WTC11 (cell line): ENCODE measurements at regions not wholly inside any gene's neighbourhood (a gene's known extent, or its start where the extent isn't known, plus 50 kb on each side); places are given as distances from the start of the nearest gene placed in this dataset.

Source experiments
- ATF3 ChIP-seq: sonication (generic); formaldehyde crosslinking; conservative IDR thresholded peaks from 2 replicates; pipeline ENCODE4 v1.8.1; 2022; ENCODE audit warnings: mild to moderate bottlenecking, missing genetic modification reagents
- CREB1 ChIP-seq: sonication (generic); formaldehyde crosslinking; IDR thresholded peaks from 2 replicates; pipeline ENCODE4 v1.8.0; 2023; ENCODE audit warnings: mild to moderate bottlenecking, missing genetic modification reagents
- ELF4 ChIP-seq: sonication (generic); formaldehyde crosslinking; IDR thresholded peaks from 2 replicates; pipeline ENCODE4 v1.8.1; 2022; ENCODE audit warnings: low read depth, mild to moderate bottlenecking, moderate library complexity, missing genetic modification reagents
- MLX ChIP-seq: sonication (generic); formaldehyde crosslinking; IDR thresholded peaks from 2 replicates; pipeline ENCODE4 v1.8.1; 2023; ENCODE audit warnings: mild to moderate bottlenecking, missing genetic modification reagents, moderate library complexity
- MXD4 ChIP-seq: fragments of 250-450 bp; sonication (Bioruptor Pico); IDR thresholded peaks from 2 replicates; pipeline ENCODE4 v1.8.0; 2021; ENCODE audit warnings: mild to moderate bottlenecking, moderate library complexity, borderline replicate concordance
- MYBL2 ChIP-seq: sonication (generic); formaldehyde crosslinking; IDR thresholded peaks from 2 replicates; pipeline ENCODE4 v1.8.1; 2023; ENCODE audit warnings: mild to moderate bottlenecking, moderate library complexity, missing genetic modification reagents
- NR2C2 ChIP-seq: sonication (generic); formaldehyde crosslinking; IDR thresholded peaks from 2 replicates; pipeline ENCODE4 v1.8.0; 2022; ENCODE audit warnings: mild to moderate bottlenecking, missing genetic modification reagents
- OVOL2 ChIP-seq: fragments of 250-450 bp; sonication (Bioruptor Pico); IDR thresholded peaks from 2 replicates; pipeline ENCODE4 v1.9.0; 2021; ENCODE audit warnings: mild to moderate bottlenecking, borderline replicate concordance
- ZNF423 ChIP-seq: fragments of 250-450 bp; sonication (Bioruptor Pico); IDR thresholded peaks from 2 replicates; pipeline ENCODE4 v2.1.2; 2022; ENCODE audit warnings: mild to moderate bottlenecking, moderate library complexity
- ZNF512 ChIP-seq: sonication (generic); formaldehyde crosslinking; IDR thresholded peaks from 2 replicates; pipeline ENCODE4 v1.8.1; 2022; ENCODE audit warnings: missing genetic modification reagents, borderline replicate concordance
- TF ChIP-seq, protein P1 (sequence below): fragments of 200-600 bp; IDR thresholded peaks from 2 replicates; pipeline ENCODE4 v1.8.0; 2022; ENCODE audit warnings: antibody characterized with exemption
- TF ChIP-seq, protein P2 (sequence below): sonication (generic); formaldehyde crosslinking; conservative IDR thresholded peaks from 2 replicates; pipeline ENCODE4 v1.8.1; 2023; ENCODE audit warnings: mild to moderate bottlenecking, low read depth, missing genetic modification reagents, moderate library complexity
- TF ChIP-seq, protein P3 (sequence below): sonication (generic); formaldehyde crosslinking; IDR thresholded peaks from 2 replicates; pipeline ENCODE4 v1.8.1; 2022; ENCODE audit warnings: low read depth, mild to moderate bottlenecking, moderate library complexity, missing genetic modification reagents, borderline replicate concordance

DNA sequence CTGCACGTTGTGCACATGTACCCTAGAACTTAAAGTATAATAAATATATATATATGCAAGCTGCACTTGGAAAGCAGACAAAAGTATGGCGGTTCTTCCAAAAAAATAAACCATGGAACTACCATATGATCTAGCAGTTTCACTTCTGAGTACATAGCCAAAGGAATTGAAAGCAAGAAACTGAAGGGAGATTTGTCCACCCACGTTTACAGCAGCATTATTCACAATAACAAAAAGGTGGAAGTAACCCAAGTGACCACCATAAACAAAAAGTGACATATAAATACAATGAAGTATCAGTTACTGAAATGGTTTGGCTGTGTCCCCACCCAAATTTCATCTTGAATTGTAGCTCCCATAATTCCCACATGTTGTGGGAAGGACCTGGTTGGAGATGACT lies 525.3 kb upstream of the CELF2 start:
- TF ChIP-seq, protein P1, sequence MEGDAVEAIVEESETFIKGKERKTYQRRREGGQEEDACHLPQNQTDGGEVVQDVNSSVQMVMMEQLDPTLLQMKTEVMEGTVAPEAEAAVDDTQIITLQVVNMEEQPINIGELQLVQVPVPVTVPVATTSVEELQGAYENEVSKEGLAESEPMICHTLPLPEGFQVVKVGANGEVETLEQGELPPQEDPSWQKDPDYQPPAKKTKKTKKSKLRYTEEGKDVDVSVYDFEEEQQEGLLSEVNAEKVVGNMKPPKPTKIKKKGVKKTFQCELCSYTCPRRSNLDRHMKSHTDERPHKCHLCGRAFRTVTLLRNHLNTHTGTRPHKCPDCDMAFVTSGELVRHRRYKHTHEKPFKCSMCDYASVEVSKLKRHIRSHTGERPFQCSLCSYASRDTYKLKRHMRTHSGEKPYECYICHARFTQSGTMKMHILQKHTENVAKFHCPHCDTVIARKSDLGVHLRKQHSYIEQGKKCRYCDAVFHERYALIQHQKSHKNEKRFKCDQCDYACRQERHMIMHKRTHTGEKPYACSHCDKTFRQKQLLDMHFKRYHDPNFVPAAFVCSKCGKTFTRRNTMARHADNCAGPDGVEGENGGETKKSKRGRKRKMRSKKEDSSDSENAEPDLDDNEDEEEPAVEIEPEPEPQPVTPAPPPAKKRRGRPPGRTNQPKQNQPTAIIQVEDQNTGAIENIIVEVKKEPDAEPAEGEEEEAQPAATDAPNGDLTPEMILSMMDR: no peak
- TF ChIP-seq, protein P2, sequence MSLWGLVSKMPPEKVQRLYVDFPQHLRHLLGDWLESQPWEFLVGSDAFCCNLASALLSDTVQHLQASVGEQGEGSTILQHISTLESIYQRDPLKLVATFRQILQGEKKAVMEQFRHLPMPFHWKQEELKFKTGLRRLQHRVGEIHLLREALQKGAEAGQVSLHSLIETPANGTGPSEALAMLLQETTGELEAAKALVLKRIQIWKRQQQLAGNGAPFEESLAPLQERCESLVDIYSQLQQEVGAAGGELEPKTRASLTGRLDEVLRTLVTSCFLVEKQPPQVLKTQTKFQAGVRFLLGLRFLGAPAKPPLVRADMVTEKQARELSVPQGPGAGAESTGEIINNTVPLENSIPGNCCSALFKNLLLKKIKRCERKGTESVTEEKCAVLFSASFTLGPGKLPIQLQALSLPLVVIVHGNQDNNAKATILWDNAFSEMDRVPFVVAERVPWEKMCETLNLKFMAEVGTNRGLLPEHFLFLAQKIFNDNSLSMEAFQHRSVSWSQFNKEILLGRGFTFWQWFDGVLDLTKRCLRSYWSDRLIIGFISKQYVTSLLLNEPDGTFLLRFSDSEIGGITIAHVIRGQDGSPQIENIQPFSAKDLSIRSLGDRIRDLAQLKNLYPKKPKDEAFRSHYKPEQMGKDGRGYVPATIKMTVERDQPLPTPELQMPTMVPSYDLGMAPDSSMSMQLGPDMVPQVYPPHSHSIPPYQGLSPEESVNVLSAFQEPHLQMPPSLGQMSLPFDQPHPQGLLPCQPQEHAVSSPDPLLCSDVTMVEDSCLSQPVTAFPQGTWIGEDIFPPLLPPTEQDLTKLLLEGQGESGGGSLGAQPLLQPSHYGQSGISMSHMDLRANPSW (CRISPR knock-in tag): no peak
- no peak for TF ChIP-seq ELF4 (CRISPR knock-in tag)
- no peak for TF ChIP-seq CREB1 (CRISPR knock-in tag)
- TF ChIP-seq, protein P3, sequence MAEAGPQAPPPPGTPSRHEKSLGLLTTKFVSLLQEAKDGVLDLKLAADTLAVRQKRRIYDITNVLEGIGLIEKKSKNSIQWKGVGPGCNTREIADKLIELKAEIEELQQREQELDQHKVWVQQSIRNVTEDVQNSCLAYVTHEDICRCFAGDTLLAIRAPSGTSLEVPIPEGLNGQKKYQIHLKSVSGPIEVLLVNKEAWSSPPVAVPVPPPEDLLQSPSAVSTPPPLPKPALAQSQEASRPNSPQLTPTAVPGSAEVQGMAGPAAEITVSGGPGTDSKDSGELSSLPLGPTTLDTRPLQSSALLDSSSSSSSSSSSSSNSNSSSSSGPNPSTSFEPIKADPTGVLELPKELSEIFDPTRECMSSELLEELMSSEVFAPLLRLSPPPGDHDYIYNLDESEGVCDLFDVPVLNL: no peak
- TF ChIP-seq ZNF423 (CRISPR knock-in tag): no peak
- no peak for TF ChIP-seq OVOL2 (CRISPR knock-in tag)
- TF ChIP-seq ZNF512 (CRISPR knock-in tag): no peak
- TF ChIP-seq ATF3 (CRISPR knock-in tag): no peak
- TF ChIP-seq MLX (CRISPR knock-in tag): no peak
- TF ChIP-seq NR2C2 (CRISPR knock-in tag): no peak
- TF ChIP-seq MXD4: no peak
- TF ChIP-seq MYBL2 (CRISPR knock-in tag): no peak
